Mesenchymal stem cell (in vitro differentiated cells and primary cell): ENCODE measurements at regions not wholly inside any gene's neighbourhood (a gene's known extent, or its start where the extent isn't known, plus 50 kb on each side); places are given as distances from the start of the nearest gene placed in this dataset.

Source experiments
- DNase-seq: peaks from one replicate; pipeline ENCODE4 v3.0.0-alpha.2; 2013
- H2AFZ ChIP-seq: one replicate; pipeline ENCODE4 v1.6.1; 2013; ENCODE audit warnings: low read depth, mild to moderate bottlenecking, control low read depth, inconsistent platforms, low read length, moderate library complexity
- H2AK5ac ChIP-seq: 2 replicates; pipeline ENCODE4 v1.6.1; 2013; ENCODE audit warnings: low read length, moderate library complexity, mild to moderate bottlenecking, inconsistent platforms; ENCODE audit not compliant: severe bottlenecking
- H2BK120ac ChIP-seq: one replicate; pipeline ENCODE4 v1.6.1; 2013; ENCODE audit warnings: low read depth, mild to moderate bottlenecking, inconsistent platforms, low read length, moderate library complexity
- H2BK12ac ChIP-seq, 2 experiments: one replicate each; pipeline ENCODE4 v1.6.1; 2013; ENCODE audit warnings: inconsistent platforms in 2 of 2, low read length in 2 of 2, mild to moderate bottlenecking in 2 of 2, moderate library complexity in 2 of 2, control low read depth in 1 of 2
- H2BK15ac ChIP-seq: one replicate; pipeline ENCODE4 v1.6.1; 2013; ENCODE audit warnings: mild to moderate bottlenecking, low read depth, inconsistent platforms; ENCODE audit not compliant: poor library complexity, severe bottlenecking
- H2BK5ac ChIP-seq: 2 replicates; pipeline ENCODE4 v1.6.1; 2013; ENCODE audit warnings: low read depth, mild to moderate bottlenecking, low read length, control low read depth, inconsistent platforms; ENCODE audit not compliant: poor library complexity, severe bottlenecking
- H3K14ac ChIP-seq, 2 experiments: one replicate each; pipeline ENCODE4 v1.6.1; 2013; ENCODE audit warnings: inconsistent platforms in 2 of 2, low read length in 2 of 2, control low read depth in 1 of 2, mild to moderate bottlenecking in 1 of 2, moderate library complexity in 1 of 2
- H3K18ac ChIP-seq, 2 experiments: one replicate each; pipeline ENCODE4 v1.6.1; 2013; ENCODE audit warnings: inconsistent platforms in 2 of 2, low read length in 2 of 2, control low read depth in 1 of 2, low read depth in 1 of 2, mild to moderate bottlenecking in 1 of 2
- H3K23ac ChIP-seq, 2 experiments: one replicate each; pipeline ENCODE4 v1.6.1; 2013; ENCODE audit warnings: inconsistent platforms in 2 of 2, low read length in 2 of 2, mild to moderate bottlenecking in 2 of 2, moderate library complexity in 2 of 2, control low read depth in 1 of 2
- H3K27ac ChIP-seq: 2 replicates; pipeline ENCODE4 v1.5.1; 2013; ENCODE audit warnings: mild to moderate bottlenecking, moderate library complexity, low read length, control low read depth, inconsistent platforms; ENCODE audit not compliant: poor library complexity, severe bottlenecking
- H3K27me3 ChIP-seq, 2 experiments: 2 replicates each; pipeline versions ENCODE4 v1.6.1 to v1.7.0; 2013; ENCODE audit warnings: low read length in 2 of 2, mild to moderate bottlenecking in 2 of 2, moderate library complexity in 2 of 2, control low read depth in 1 of 2, inconsistent platforms in 1 of 2; ENCODE audit not compliant: control insufficient read depth in 1 of 2, insufficient read depth in 1 of 2
- H3K36me3 ChIP-seq, 2 experiments: 2 replicates each; pipeline versions ENCODE4 v1.6.1 to v1.7.0; 2013; ENCODE audit warnings: low read length in 2 of 2, control low read depth in 1 of 2, inconsistent platforms in 1 of 2, low read depth in 1 of 2, mild to moderate bottlenecking in 1 of 2; ENCODE audit not compliant: insufficient read depth in 2 of 2, control insufficient read depth in 1 of 2
- H3K4ac ChIP-seq, 2 experiments: one replicate each; pipeline ENCODE4 v1.6.1; 2013; ENCODE audit warnings: inconsistent platforms in 2 of 2, low read length in 2 of 2, mild to moderate bottlenecking in 2 of 2, moderate library complexity in 2 of 2, control low read depth in 1 of 2, low read depth in 1 of 2
- H3K4me1 ChIP-seq: 2 replicates; pipeline ENCODE4 v1.6.1; 2013; ENCODE audit warnings: low read depth, low read length, control low read depth; ENCODE audit not compliant: control insufficient read depth, insufficient read depth
- H3K4me2 ChIP-seq: 2 replicates; pipeline ENCODE4 v1.6.1; 2013; ENCODE audit warnings: low read length, mild to moderate bottlenecking, inconsistent platforms; ENCODE audit not compliant: poor library complexity, severe bottlenecking
- H3K4me3 ChIP-seq, 2 experiments: 2 replicates each; pipeline versions ENCODE4 v1.5.1 to v1.7.0; 2013; ENCODE audit warnings: low read length in 2 of 2, mild to moderate bottlenecking in 2 of 2, control low read depth in 1 of 2, low read depth in 1 of 2; ENCODE audit not compliant: insufficient read depth in 1 of 2
- H3K79me1 ChIP-seq: replicated peaks from 2 replicates; pipeline ENCODE4 v1.6.1; 2013; ENCODE audit warnings: mild to moderate bottlenecking, control low read depth, low read length, inconsistent platforms; ENCODE audit not compliant: poor library complexity, severe bottlenecking
- H3K9ac ChIP-seq: 2 replicates; pipeline ENCODE4 v1.7.0; 2013; ENCODE audit warnings: mild to moderate bottlenecking, low read length, moderate library complexity
- H3K9me3 ChIP-seq: 2 replicates; pipeline ENCODE4 v1.7.0; 2013; ENCODE audit warnings: mild to moderate bottlenecking, low read length; ENCODE audit not compliant: control insufficient read depth
- H4K8ac ChIP-seq: one replicate; pipeline ENCODE4 v1.6.1; 2013; ENCODE audit warnings: inconsistent platforms, mild to moderate bottlenecking, low read length, moderate library complexity
- H4K91ac ChIP-seq: one replicate; pipeline ENCODE4 v1.6.1; 2013; ENCODE audit warnings: mild to moderate bottlenecking, low read length, inconsistent platforms
- WGBS: methylation state at CpG from one replicate; pipeline ENCODE4 v1.1.7; 2013; ENCODE audit warnings: mixed read lengths; 5-methylcytosine and 5-hydroxymethylcytosine counted together

- H3K9ac ChIP-seq: no peak overlapping the region
- H3K4me3 ChIP-seq: no peak overlapping the region
- DNase-seq: no peak
- H3K9me3 ChIP-seq: no peaks in the 10 kb centered on the region
- no peaks in the 10 kb centered on the region for H3K79me1 ChIP-seq
- 82% methylated on average over 2 of the region's 3 CpGs for WGBS
- no peak overlapping the region for H2AK5ac ChIP-seq
- H2BK12ac ChIP-seq: no peak overlapping the region
- H3K36me3 ChIP-seq: no peaks in the 10 kb centered on the region
- no peak overlapping the region for H3K4me2 ChIP-seq
- H2BK120ac ChIP-seq: no peak overlapping the region
- H3K4me1 ChIP-seq: no peaks in the 10 kb centered on the region
- no peak overlapping the region for H2BK15ac ChIP-seq
- no peak overlapping the region for H4K8ac ChIP-seq
- no peak overlapping the region for H2AFZ ChIP-seq
- no peak overlapping the region for H4K91ac ChIP-seq
- no peak overlapping the region for H2BK5ac ChIP-seq
- H3K23ac ChIP-seq: no peak overlapping the region
- H3K18ac ChIP-seq: no peak overlapping the region
- H3K4ac ChIP-seq: no peak overlapping the region
- H3K27ac ChIP-seq: no peak overlapping the region
- no peaks in the 10 kb centered on the region for H3K27me3 ChIP-seq
- no peak overlapping the region for H3K14ac ChIP-seq
Measured at GRCh38 chr7:96836456-96836855, 126.8 kb upstream of the SEM1 start.

GRCh38 chr7:96837593-96837992 is 127.9 kb upstream of the SEM1 start:
- H4K8ac ChIP-seq: no peak overlapping the region
- WGBS: 75% methylated on average over 1 of the region's 2 CpGs
- H3K23ac ChIP-seq: no peak overlapping the region
- no peak overlapping the region for H4K91ac ChIP-seq
- H3K36me3 ChIP-seq: no peaks in the 10 kb centered on the region
- no peak overlapping the region for H3K27ac ChIP-seq
- no peaks in the 10 kb centered on the region for H3K27me3 ChIP-seq
- no peak overlapping the region for H2BK5ac ChIP-seq
- H3K4me2 ChIP-seq: no peak overlapping the region
- H3K4ac ChIP-seq: no peak overlapping the region
- H3K79me1 ChIP-seq: no peaks in the 10 kb centered on the region
- no peak overlapping the region for H3K14ac ChIP-seq
- no peak overlapping the region for H2BK120ac ChIP-seq
- H2BK12ac ChIP-seq: no peak overlapping the region
- H2BK15ac ChIP-seq: no peak overlapping the region
- H3K4me1 ChIP-seq: no peaks in the 10 kb centered on the region
- no peak overlapping the region for H3K18ac ChIP-seq
- no peak for DNase-seq
- H2AK5ac ChIP-seq: no peak overlapping the region
- no peak overlapping the region for H2AFZ ChIP-seq
- H3K4me3 ChIP-seq: no peak overlapping the region
- no peak overlapping the region for H3K9ac ChIP-seq
- no peaks in the 10 kb centered on the region for H3K9me3 ChIP-seq

- WGBS: 54% methylated on average over 6 of the region's 7 CpGs
- Histone ChIP-seq H3K23ac (no peak overlapping the region), H3K79me1 (no peaks in the 10 kb centered on the region), H3K4me2 (no peak overlapping the region), H4K91ac (no peak overlapping the region), H2BK15ac (no peak overlapping the region), H3K9ac (no peak overlapping the region), H2BK120ac (no peak overlapping the region), H3K9me3 (no peaks in the 10 kb centered on the region), H3K14ac (no peak overlapping the region), H2BK5ac (no peak overlapping the region), H3K27me3 (no peaks in the 10 kb centered on the region), H2BK12ac (no peak overlapping the region), H3K4ac (no peak overlapping the region), H2AK5ac (no peak overlapping the region), H3K36me3 (no peaks in the 10 kb centered on the region), H3K27ac (no peak overlapping the region), H3K4me3 (no peak overlapping the region), H2AFZ (no peak overlapping the region), H3K4me1 (no peaks in the 10 kb centered on the region), H4K8ac (no peak overlapping the region), H3K18ac (no peak overlapping the region)
- no peak for DNase-seq
Measured at GRCh38 chr7:96838481-96838880, 128.8 kb upstream of the SEM1 start.

- Histone ChIP-seq H4K8ac (no peak overlapping the region), H3K18ac (no peak overlapping the region), H2AK5ac (no peak overlapping the region), H2BK120ac (no peak overlapping the region), H3K4me3 (no peak overlapping the region), H3K4me2 (no peak overlapping the region), H2BK15ac (no peak overlapping the region), H2BK12ac (no peak overlapping the region), H2AFZ (no peak overlapping the region), H3K27ac (no peak overlapping the region), H3K4me1 (no peaks in the 10 kb centered on the region), H3K9me3 (no peaks in the 10 kb centered on the region), H3K14ac (no peak overlapping the region), H4K91ac (no peak overlapping the region), H3K9ac (no peak overlapping the region), H3K27me3 (no peaks in the 10 kb centered on the region), H2BK5ac (no peak overlapping the region), H3K79me1 (no peaks in the 10 kb centered on the region), H3K4ac (no peak overlapping the region), H3K23ac (no peak overlapping the region), H3K36me3 (no peaks in the 10 kb centered on the region)
- DNase-seq: no peak
Measured at GRCh38 chr7:96855139-96855538, 145.5 kb upstream of the SEM1 start.
